ENCODE measurements at regions not wholly inside any gene's neighbourhood (a gene's known extent, or its start where the extent isn't known, plus 50 kb on each side); places are given as distances from the start of the nearest gene placed in this dataset.

DNA sequence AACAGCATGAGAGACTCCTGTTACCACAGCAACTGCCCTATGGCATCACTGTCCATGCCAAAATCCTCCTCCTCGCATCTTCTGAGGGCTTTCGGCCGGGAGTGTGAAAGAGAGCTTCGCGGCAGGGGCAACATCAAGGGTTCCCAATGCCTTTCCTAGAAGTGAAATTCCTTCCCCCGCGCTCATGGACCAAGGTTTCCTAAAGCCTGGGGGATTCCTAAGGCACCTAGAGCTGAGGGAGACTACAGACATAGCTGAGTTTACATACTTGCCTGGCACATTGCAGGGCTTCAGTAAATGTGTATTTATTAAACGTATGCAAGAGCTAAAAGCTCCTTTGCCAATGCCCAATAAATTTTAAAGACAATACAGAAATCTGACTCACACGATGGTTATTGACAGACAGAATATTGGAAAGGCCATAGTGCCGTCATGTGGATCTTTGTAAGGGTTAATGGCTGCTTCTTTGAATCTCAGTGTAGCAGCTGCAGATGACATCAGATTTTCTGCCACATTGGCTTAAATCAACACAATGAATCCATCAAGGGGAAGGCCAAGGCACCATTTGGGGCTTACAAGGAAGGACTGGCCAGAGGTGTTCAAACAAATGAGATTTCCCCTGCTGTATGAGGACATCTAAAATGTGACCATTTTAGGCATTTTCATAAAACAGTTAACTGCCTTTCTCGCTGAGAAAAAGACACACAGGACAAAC, 281.2 kb upstream of the JARID2 start:
- Histone ChIP-seq H3K4me1 (ENCODE audit: insufficient read depth, low read length) (peaks cover 19% of the 10 kb centered on the region; the same call in 1 of the 2 replicates), H3K4ac (ENCODE audit: low read depth, low read length) (no peak overlapping the region), H3K4me2 (ENCODE audit: insufficient read depth, insufficient read length, low read length) (no peak overlapping the region), H4K5ac (ENCODE audit: insufficient read length, low read depth, low read length) (no peak overlapping the region), H2BK120ac (ENCODE audit: low read depth, low read length, poor library complexity, severe bottlenecking) (no peak overlapping the region), H2AFZ (ENCODE audit: low read length) (no peak overlapping the region), H3K56ac (ENCODE audit: insufficient read length, low read depth, low read length) (no peak overlapping the region), H2AK5ac (ENCODE audit: insufficient read length, low read length) (no peak overlapping the region), H3K79me2 (ENCODE audit: insufficient read depth, low read length) (no peaks in the 10 kb centered on the region; the same call in 1 of the 2 replicates), H3K18ac (ENCODE audit: insufficient read length, low read depth, low read length) (no peak overlapping the region), H3K9me3 (ENCODE audit: control insufficient read depth, low read depth, low read length) (no peaks in the 10 kb centered on the region), H4K20me1 (ENCODE audit: control insufficient read depth, insufficient read depth, insufficient read length) (no peaks in the 10 kb centered on the region), H2BK12ac (ENCODE audit: insufficient read length, low read depth, low read length) (no peak overlapping the region), H2BK15ac (ENCODE audit: low read depth, low read length) (no peak overlapping the region), H3T11ph (ENCODE audit: low read length) (no peak overlapping the region), H3K9ac (ENCODE audit: extremely low read depth, insufficient read length, low read length) (no peak overlapping the region), H3K23me2 (ENCODE audit: insufficient read length, low read depth, low read length, poor library complexity, severe bottlenecking) (no peaks in the 10 kb centered on the region), H4K8ac (replicated peaks; ENCODE audit: insufficient read length, low read depth, low read length) (no peak overlapping the region), H2BK5ac (ENCODE audit: insufficient read length, low read length) (no peak overlapping the region), H3K27ac (ENCODE audit: insufficient read length, low read depth, low read length) (no peak overlapping the region), H3K23ac (ENCODE audit: insufficient read length, low read depth, low read length) (no peak overlapping the region), H2BK20ac (ENCODE audit: low read depth, low read length, poor library complexity, severe bottlenecking) (no peak overlapping the region), H4K91ac (ENCODE audit: insufficient read length, low read depth, low read length) (no peak overlapping the region), H3K27me3 (ENCODE audit: insufficient read depth, low read length) (no peaks in the 10 kb centered on the region), H3K79me1 (ENCODE audit: insufficient read depth, low read depth, low read length, poor library complexity, severe bottlenecking) (peaks cover 2% of the 10 kb centered on the region), H3K14ac (ENCODE audit: insufficient read depth, low read length) (no peak overlapping the region)
- Mint-ChIP-seq H3K36me3 (ENCODE audit: insufficient read depth in 1 of 3, low read depth in 3 of 3) (peaks cover 2 to 8% (median 5%) of the 10 kb centered on the region in 3 experiments; a peak in 4 of 7 replicates), H3K4me3 (no peak overlapping the region), H3K27me3 (ENCODE audit: low read depth) (no peaks in the 10 kb centered on the region), H3K9me3 (peaks cover 0 to 7% of the 10 kb centered on the region in 2 experiments; a peak in 2 of 5 replicates), H3K4me1 (peaks cover 38 to 40% of the 10 kb centered on the region in 2 experiments), H3K27ac (peak overlapping the region in 2 of 3 experiments; percentile 17 to 86; a peak in 1 of 7 replicates)
- no CpG with 5 or more reads among the region's 11 CpGs for whole genome bisulfite sequencing (ENCODE audit: extremely low coverage, insufficient read length, low lambda C conversion rate)
- DNase-seq = no peak
- TF ChIP-seq, protein P1, sequence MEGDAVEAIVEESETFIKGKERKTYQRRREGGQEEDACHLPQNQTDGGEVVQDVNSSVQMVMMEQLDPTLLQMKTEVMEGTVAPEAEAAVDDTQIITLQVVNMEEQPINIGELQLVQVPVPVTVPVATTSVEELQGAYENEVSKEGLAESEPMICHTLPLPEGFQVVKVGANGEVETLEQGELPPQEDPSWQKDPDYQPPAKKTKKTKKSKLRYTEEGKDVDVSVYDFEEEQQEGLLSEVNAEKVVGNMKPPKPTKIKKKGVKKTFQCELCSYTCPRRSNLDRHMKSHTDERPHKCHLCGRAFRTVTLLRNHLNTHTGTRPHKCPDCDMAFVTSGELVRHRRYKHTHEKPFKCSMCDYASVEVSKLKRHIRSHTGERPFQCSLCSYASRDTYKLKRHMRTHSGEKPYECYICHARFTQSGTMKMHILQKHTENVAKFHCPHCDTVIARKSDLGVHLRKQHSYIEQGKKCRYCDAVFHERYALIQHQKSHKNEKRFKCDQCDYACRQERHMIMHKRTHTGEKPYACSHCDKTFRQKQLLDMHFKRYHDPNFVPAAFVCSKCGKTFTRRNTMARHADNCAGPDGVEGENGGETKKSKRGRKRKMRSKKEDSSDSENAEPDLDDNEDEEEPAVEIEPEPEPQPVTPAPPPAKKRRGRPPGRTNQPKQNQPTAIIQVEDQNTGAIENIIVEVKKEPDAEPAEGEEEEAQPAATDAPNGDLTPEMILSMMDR (conservative IDR thresholded peaks at IDR 0.05) = no peak
